GM04504 (cell line): ENCODE measurements at regions not wholly inside any gene's neighbourhood (a gene's known extent, or its start where the extent isn't known, plus 50 kb on each side); places are given as distances from the start of the nearest gene placed in this dataset.

Experiments
- DNase-seq: peaks from one replicate; pipeline ENCODE4 v3.0.0-alpha.2; 2012; ENCODE audit warnings: low read depth

- no peak for DNase-seq
Observed at GRCh38 chr11:30811226-30811755, 225.1 kb upstream of the MPPED2 start.

GRCh38 chr11:30810116-30810515 is 224.0 kb upstream of the MPPED2 start:
- DNase-seq = no peak

- no peak for DNase-seq
Observed at GRCh38 chr11:30801357-30801756, 215.2 kb upstream of the MPPED2 start.

- DNase-seq = no peak
Observed at GRCh38 chr11:30800904-30801303, 214.8 kb upstream of the MPPED2 start.

GRCh38 chr11:30798547-30799236 is 212.5 kb upstream of the MPPED2 start:
- no peak for DNase-seq

GRCh38 chr11:30789270-30789669 is 203.1 kb upstream of the MPPED2 start:
- DNase-seq = peak; percentile 33

- DNase-seq = no peak
Observed at GRCh38 chr11:30788849-30789248, 202.7 kb upstream of the MPPED2 start.

- DNase-seq = peak; percentile 9
Observed at GRCh38 chr11:30786256-30787110, 200.3 kb upstream of the MPPED2 start.

GRCh38 chr11:30778596-30778995 is 192.4 kb upstream of the MPPED2 start:
- no peak for DNase-seq

- DNase-seq = no peak
Observed at GRCh38 chr11:30775233-30775522, 189.0 kb upstream of the MPPED2 start.

- DNase-seq = no peak
Observed at GRCh38 chr11:30774496-30775232, 188.5 kb upstream of the MPPED2 start.

GRCh38 chr11:30772908-30773307 is 186.8 kb upstream of the MPPED2 start:
- no peak for DNase-seq

GRCh38 chr11:30763951-30764350 is 177.8 kb upstream of the MPPED2 start:
- no peak for DNase-seq

GRCh38 chr11:30762188-30762587 is 176.0 kb upstream of the MPPED2 start:
- no peak for DNase-seq

- DNase-seq = no peak
Observed at GRCh38 chr11:30760345-30760744, 174.2 kb upstream of the MPPED2 start.

GRCh38 chr11:30758946-30759504 is 172.9 kb upstream of the MPPED2 start:
- DNase-seq = no peak

GRCh38 chr11:30758518-30758917 is 172.4 kb upstream of the MPPED2 start:
- no peak for DNase-seq

GRCh38 chr11:30758012-30758411 is 171.9 kb upstream of the MPPED2 start:
- DNase-seq = no peak

GRCh38 chr11:30753994-30754393 is 167.8 kb upstream of the MPPED2 start:
- no peak for DNase-seq

GRCh38 chr11:30753504-30753903 is 167.4 kb upstream of the MPPED2 start:
- no peak for DNase-seq

GRCh38 chr11:30749268-30749667 is 163.1 kb upstream of the MPPED2 start:
- DNase-seq = no peak

GRCh38 chr11:30741039-30741550 is 154.9 kb upstream of the MPPED2 start:
- peak; percentile 55 for DNase-seq
